ENCODE measurements at regions not wholly inside any gene's neighbourhood (a gene's known extent, or its start where the extent isn't known, plus 50 kb on each side); places are given as distances from the start of the nearest gene placed in this dataset.
A peak's percentile ranks its signal among the peaks of the same experiment; 100 is the strongest.

DNA sequence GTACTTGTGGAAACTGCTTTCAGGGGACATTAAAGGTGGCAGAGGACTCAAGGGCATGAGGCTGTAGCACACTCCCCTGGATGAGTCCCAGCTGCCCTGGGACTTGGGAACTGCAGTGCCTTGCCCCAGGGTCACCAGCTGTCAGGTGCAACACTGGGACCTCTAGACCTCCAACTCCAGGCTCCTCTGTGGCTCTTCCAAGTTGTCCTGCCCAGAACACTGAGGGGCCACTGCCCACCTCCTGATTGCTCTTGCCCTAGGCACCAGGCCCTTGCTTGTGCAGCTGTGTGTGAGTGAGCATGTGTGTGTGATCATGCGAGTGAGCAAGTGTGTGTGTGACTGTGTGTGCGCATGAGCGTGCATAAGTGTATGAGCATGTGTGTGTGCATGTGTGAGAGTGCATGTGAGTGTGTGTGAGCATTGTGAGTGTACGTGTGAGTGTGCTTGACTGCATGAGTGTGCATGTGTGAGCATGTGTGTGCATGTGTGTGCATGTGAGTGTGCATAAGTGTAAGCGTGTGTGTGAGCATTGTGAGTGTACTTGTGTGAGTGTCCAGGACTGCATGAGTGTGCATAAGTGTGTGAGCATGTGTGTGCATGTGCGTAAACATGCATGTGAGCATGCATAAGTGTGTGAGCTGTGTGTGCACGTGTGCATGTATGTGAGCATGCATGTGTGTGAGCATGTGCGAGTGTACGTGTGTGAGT, 301.5 kb downstream of the NDUFA10 start:
- peak; percentile 41 for DNase-seq

DNA sequence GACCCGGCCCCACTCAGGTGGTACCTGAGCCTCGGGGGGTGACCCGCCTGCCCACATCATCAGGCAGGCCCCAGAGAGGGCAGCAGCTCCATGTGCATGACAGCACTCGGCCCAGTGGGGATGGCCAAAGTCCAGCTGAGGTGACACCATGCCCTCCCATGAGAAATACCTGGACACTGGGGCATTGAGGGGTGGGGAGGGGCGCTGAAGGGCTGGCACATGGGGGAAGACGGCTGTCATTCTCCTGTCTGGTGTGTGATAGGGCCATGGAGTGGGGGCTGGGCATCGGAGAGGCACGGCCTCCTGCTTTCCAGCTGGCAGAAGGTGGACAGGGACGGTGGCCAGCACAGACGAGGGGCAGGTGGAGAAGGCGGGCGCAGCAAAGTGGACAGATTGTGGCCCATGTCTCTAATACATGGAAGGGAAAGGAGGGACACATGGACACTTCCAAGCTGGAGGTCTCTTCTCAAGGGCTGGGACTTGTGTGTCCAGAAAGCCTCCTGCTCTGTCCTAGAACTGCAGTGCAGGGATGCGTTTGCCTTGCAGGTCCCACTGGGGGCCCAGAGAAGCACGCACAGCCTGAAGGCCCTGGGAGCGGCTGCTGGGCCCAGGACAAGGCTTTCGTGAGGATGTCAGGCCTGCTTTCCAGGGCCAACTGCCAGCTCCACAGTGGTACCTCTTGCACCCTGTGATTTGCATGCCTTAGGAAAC, 302.2 kb downstream of the NDUFA10 start:
- DNase-seq = peak; percentile 46

DNA sequence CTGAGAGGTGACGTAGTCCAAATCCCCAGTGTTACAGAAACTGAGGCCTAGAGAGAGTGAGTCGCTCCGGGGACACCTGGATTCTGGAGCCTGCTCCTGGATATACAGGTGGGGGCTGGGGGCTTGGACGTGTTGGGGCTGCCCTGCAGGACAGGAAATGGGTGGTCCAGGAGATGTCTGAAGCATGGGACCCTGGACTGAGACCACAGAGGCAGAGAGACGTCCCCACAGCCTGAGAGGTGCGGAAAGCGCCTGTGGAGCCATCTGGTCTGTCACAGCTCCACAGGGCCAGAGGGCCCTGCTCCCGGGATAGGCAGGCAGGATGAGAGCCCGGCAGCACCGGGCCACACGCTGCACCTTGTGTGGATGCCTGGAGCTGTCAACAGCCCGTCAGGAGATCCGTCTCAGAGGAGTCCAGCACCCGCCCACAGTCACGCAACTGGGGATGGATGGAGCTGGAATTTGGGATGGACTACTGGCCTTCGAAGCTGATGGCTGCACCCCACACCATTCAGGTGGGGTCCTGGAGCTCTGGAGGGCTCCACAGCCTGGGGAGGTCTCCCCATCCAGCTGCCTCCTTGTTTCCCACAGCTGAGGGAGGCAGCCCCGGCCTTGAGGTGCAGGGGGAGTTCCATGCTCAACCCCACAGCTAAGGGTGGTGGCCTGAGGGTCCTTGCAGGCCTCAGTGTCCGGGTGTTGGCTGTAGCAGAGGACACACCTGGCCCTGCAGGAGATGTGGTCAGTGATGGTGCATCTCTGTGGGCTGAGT, 303.0 kb downstream of the NDUFA10 start:
- DNase-seq = peak; percentile 38

DNA sequence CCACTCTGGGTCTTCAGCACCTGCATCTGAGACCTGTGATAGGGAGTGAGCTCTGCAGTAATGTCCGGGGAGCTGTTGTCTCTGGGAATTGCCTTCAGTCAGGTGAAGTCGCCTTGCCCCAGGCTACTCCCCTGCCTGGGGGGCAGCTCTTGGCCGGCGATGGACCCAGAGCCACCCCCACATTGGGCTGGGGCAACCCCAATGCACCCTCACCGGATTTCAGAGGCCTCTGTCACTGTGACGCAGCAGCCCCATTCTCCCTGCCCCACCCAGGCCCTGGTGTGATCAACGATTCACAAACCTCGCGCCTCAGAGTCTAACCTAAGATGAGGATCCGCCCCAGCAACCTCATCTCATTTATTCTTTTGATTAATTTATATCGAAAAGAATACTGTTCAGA, 303.6 kb downstream of the NDUFA10 start:
- DNase-seq = peak; percentile 38

DNA sequence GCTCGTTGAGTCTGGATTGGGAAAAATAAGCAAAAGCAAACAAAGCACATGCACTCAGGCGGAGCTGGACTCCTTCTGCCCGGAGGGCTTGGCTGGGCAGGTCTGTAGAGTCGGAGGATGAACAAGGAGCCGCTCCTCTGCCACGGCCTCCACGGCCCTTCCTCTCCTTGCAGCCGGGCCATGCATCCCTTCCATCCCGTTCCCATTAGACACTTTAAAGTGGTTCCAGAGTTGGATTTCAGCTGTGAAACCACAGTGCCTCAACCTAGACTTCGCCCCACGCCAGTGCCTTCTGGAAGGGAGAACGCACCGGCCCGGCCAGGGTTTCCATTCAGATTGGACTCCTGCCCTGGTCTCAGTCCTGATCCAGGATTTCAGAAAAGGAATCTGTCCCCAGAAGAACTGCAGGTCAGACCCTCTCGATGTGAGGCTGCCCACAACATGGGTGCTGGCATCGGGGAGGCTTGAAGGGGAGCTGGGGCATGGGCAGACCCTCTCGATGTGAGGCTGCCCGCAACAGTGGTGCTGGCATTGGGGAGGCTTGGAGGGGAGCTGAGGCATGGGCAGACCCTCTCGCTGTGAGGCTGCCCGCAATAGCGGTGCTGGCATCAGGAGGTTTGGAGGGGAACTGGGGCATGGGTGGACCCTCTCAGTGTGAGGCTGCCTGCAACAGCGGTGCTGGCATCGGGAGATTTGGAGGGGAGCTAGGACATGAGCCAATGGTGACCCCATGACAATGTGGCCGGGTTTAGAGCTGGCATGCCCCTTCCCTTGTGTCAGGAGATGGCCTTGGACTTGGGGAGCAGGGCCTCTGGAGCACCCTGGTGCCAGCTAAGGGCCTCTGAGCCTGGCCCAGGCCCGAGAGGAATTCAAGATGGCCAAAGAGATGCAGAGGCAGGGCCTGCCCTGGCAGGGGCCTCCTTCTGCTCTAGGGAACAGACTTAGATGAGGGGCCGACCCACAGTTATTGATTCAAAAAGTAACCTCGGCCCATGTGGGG, 304.5 kb downstream of the NDUFA10 start:
- peak; percentile 48 for DNase-seq

DNA sequence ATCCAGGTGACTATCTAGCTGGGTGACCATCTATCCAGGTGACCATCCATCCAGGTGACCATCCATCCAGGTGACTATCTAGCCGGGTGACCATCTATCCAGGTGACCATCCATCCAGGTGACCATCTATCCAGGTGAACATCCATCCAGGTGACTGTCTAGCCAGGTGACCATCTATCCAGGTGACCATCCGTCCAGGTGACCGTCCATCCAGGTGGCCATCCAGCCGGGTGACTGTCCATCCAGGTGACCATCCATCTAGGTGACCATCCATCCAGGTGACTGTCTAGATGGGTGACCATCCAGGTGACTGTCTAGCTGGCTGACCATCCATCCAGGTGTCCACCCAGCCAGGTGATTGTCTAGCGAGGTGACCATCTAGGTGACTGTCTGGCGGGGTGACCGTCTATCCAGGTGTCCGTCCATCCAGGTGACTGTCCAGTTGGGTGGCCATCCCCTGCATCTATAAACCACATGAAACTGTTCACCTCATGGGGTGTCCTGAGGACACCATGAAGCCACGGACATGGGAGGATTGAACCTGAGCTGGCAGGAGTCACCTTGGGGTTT, 305.3 kb downstream of the NDUFA10 start:
- DNase-seq = peak; percentile 57

DNA sequence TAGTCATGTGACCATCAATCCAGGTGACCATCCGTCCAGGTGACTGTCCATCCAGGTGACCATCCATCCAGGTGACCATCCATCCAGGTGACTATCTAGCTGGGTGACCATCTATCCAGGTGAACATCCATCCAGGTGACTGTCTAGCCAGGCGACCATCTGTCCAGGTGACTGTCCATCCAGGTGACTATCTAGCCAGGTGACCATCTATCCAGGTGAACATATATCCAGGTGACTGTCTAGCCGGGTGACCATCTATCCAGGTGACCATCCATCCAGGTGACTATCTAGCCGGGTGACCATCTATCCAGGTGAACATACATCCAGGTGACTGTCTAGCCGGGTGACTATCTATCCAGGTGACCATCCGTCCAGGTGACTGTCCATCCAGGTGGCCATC, 306.2 kb downstream of the NDUFA10 start:
- peak; percentile 53 for DNase-seq

DNA sequence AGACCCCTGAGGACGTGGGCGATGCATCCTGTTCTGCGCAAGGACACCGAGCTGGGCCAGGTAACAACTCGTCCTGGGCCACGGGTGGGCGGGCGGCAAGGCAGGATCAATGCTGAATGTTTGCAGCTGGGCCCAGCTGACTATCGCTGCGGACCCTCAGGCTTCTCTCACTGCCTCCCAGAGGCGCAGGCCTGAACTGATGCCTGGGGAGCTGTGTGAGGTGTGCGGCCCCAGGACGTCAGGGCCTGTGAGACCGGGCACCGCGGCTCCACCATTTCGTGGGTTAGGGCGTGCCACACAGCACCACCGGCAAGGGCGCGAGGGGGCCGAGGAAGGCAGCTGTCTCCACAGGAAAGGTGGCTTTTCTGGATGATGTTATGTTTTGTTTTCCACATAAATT, 307.4 kb downstream of the NDUFA10 start:
- DNase-seq = peak; percentile 60

DNA sequence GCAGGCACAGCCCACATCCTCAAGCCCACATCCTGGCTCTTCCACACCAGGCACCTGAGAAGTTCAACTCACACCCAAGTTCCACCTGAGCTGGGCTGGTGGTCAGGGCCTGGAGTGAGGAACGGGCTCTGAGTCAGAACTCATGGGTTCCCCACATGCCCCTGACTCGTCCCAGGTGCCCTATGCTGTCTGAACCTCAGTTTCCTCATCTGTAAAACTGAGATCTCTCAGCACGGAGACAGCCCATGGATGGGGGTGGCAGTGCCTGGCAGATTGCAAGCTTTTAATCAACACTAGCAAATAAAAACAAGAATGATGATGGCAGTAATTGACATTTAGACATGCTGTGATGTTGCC, 307.8 kb downstream of the NDUFA10 start:
- peak; percentile 31 for DNase-seq

DNA sequence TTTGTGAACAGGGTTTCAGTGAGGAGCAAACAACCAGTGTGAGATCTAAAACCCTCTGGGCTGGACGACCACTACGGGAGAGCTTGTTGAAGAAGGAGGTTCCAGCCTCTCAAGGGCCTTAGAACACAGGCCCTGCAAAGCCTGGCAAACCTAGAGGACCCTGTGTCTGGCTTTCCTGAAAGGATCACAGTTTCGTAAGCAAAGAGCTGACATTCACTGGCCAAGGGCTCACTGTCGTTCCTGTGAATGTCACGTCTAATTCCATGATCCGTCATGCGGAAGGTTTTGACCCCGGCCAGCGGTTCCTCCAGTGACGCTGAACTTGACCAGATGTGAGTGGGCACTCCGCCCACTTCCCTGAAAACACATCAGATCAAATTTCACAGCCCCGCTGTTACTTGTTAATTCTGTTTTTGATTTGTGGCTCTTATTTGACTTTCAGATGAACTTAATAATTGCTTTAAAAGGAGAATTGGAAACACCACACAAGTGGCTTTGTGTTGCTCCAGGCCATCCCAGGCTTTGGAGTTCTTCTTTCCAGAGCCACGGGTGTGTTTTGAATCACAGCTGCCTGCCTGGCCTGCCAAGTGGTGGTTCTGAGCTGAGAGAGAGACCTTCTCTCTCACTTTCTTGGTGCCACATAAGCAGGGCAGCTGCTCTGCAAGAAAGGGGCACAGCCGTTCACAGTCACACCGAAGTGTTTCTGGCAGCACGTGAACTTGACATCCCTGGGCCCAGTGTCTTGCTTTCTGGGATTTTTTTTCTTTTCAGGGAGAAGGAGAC, 308.4 kb downstream of the NDUFA10 start:
- peak; percentile 38 for DNase-seq

DNA sequence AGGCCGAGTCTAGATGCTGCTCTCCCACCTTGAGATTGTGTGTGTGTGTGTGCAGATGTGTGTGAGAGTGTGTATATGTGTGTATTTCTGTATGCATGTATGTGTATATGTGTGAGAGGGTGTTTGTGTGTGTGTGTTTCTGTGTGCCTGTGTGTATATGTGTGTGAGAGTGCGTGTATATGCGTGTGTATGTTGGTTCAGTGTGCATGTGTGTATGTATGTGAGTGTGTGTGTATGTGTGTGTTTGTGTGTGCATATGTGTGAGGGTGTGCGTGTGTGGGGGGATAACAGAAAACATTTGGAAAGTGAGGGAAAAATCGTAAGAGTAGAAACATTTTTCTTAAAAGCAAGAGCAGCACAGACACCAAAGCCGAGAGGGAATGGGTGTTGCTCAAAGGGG, 309.1 kb downstream of the NDUFA10 start:
- no peak for DNase-seq

DNA sequence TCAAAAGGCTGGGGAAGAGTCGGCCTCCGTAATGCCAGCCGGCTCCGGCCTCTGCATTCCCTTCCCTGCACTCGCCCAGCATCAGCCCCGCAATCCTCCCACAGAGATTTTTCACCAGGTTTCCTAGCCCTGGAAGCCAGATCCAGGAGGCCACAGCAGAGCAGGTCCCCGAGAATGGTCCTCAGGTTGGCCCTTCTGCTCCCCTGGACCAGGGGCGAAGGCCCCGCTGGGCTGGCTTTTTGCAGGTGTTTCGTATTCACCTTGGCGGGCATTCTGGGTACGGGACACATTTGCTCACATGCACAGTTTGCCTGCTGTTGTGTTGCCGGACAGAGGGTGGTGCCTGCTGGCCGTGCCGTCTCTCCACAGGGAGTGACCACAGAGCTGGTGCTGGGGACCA, 309.5 kb downstream of the NDUFA10 start:
- peak; percentile 50 for DNase-seq

DNA sequence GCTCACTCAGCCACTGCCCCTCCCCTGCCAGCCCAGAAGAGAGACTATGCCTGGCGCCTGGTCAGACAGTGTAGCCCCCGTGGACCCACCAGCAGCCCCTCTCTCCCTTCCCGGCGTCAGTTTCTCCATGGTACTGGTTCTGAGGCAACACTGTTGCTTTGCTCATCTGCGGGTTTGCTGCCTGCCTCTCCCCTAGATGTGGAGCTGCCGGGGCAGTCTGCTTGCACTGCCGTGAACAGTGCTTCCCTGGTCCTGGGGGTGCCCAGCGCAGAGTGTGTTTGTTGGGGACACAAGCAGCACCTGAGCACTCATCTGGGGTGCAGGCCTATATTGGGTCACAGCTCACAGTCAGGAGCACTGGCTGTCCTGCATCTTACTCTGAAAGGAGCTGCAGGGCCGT, 309.9 kb downstream of the NDUFA10 start:
- peak; percentile 36 for DNase-seq

DNA sequence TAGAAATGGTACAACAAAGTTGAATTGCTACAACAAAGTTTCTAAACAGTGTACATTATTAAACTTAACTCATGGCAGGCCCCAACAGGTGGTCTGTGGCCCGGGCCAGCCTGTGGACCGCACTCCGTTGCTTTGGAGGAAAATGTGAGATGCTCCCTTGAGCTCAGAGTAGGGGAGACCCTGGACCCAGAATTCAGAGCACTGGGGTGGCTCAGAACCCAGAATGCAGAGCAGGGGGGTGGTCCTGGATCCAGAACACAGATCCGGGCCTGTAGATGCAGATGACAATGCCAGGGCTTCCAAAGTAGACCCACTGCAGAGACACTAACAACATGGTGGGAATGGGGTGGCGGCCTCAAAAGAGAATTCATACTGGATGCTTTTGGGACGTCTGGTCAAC, 311.0 kb downstream of the NDUFA10 start:
- DNase-seq = peak; percentile 16

DNA sequence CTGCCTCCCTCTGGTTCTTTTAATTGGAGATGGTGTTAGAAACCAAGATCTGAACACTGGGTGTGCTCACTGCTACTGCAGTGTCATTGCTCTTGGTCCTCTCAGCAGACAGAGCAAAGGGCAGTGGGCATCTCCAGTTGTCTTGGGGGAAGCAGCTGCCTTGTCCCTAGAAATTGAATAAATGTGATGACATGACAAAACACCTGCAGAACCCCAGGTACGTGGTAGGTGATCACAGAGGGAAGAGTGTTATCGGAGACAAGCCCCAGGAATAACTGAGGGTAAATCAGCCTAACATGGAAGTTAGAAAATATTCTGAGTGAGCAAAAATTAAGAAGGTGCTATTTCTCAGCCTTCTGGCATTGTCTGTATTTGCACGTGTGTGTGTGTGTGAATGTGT, 311.9 kb upstream of the HDAC4 start:
- DNase-seq = no peak

DNA sequence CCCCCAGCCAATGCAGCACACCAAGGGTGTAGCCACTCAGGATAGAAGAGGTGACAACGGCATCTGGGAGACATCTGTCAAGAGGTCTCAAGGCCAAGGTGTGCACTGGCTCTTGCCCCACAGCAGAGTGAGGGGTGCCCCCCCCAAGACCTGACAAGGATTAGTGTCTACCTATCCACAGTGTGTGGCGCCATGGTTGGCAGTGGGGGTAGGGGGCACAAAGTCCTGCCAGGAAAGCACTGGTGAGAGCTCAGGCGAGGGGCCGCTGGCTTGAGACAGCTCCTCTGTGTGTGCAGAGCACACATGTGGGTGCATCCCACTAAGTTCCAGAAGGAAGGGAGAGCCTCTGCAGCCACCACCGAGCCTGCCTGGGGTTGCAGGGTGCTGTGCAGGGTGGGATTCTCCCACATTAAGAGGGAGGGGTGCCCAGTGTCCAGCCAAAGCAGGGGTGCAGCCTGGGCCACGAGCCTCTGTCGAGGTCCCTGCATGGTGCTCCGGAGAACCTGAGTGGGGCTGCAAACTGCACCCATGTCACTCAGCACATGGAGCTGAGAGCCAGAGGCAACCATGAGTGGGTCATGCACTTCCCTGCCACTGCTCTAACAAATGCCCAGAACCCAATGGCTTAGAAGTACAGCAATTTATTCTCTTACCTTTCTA, 311.2 kb upstream of the HDAC4 start:
- DNase-seq = peak; percentile 50

DNA sequence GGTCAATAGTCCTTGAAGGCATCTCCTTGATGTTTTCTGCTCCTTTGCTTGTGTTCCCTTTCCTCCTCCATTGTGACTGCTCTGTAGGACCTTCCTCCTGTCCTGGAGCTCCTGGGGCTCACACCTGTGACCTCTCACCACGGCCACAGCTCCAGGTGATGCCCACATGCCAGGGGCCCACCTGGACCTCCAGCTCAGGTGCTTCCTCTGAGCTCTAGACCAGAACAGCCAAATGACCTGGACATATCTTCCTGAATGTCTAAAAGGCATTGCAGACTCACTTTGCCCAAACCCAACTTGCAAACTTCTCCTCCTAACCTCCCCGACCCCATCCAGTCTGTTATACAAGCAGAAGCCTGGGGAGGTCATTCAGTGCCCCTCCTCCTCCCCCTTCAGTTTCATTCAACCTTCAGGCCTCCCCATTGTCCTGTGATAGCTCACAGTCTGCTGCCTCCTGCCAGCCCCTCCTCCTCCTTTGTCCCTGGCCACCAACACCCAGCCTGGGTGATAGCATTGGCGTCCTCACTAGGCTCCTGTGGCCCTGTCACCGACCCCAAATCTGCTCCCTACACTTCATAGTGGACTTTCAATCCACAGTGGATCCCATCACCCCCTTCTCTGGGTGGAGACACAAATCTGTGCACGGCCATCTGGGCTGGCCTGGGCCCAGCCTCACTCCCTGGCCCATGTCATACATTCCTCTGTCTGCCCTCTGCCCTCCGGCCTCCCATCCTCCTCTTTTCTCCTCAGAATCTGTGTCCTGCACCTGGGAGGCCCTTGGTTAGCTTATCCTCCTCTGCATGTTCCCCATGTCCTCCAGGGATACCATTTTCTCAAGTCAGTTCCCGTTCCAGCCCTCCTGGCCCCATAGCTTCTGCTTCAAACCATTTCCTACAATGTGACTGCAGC, 310.4 kb upstream of the HDAC4 start:
- DNase-seq = peak; percentile 38

DNA sequence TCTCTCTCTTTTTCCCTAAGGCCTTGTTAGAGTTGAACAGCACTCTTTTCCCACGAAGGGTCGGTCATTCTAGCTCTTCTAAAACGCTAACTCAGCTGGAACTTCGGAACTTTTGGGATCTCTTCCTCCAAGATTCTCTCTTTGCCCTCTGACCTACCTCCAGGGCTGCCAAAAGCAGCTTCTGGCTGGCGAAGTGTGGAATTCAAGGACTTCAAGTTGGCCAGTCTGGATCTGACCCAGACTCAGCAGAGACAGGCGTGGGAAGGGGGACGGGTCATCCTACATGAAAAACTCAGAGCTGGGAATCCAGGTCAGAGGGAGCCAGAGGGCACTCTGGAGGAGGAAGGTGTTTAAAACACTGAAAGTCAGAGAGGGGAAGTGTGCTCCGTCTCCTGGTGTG, 305.5 kb upstream of the HDAC4 start:
- DNase-seq = no peak

DNA sequence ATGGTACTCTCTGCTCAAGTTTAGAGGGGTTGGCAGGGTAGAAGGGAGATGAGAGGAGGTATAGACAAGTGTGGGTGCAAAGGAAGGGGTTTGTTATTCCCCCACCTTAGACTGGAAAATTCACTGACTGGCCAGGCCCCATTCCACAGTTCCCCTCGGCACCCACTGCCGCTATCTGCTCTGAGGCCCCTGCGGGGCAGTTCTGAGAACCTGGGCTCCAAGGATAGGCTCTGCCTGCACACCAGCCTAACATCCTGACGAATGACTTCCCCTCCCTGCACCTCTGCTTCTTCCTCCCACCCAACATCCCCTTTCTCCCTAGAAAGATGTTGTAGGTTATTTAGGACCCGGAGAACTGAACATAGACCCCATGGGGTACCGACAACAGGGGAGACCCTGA, 303.9 kb upstream of the HDAC4 start:
- no peak for DNase-seq

DNA sequence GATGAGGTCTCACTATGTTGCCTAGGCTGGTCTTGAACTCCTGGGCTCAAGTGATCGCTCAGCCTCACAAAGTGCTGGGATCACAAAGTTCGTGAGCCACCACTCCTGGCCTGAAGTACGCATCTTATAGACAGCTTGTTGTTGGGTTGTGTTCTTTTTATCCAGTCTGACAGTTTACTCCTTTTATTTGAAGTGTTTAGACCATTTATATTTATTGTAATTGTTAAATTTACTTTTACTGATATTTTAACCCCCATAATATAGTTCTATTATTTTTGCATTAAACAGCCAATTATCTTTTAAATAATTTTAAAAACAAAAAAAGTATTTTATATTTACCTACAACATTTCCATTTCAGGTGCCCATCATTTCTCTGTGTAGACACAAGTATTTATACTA, 303.0 kb upstream of the HDAC4 start:
- DNase-seq = no peak

Measured in activated effector memory CD4-positive, alpha-beta T cell treated with anti-CD3 and anti-CD28 coated beads, Interleukin-2, amount 50 U/mL, for 16 hours (primary cell).